GM12865 (cell line): ENCODE measurements at regions not wholly inside any gene's neighbourhood (a gene's known extent, or its start where the extent isn't known, plus 50 kb on each side); places are given as distances from the start of the nearest gene placed in this dataset.
"Not testable (repeated sequence)": the region's sequence is repeated elsewhere in the genome, so short reads cannot be mapped to it uniquely, and the experiment has no call there.

ENCODE experiments used
- DNase-seq: peaks from one replicate; pipeline ENCODE4 v3.0.0; 2010; ENCODE audit warnings: low read depth
- H3K4me3 ChIP-seq: 2 replicates; pipeline ENCODE4 v1.5.1; 2011; ENCODE audit warnings: mild to moderate bottlenecking, low read depth, low read length, control low read depth
- TF ChIP-seq, protein P1 (sequence below): IDR thresholded peaks from 2 replicates; pipeline ENCODE4 v1.5.1; 2011; ENCODE audit warnings: low read length, control low read depth, low read depth, inconsistent platforms; ENCODE audit not compliant: insufficient read depth; ENCODE audit errors: missing control alignments

DNA sequence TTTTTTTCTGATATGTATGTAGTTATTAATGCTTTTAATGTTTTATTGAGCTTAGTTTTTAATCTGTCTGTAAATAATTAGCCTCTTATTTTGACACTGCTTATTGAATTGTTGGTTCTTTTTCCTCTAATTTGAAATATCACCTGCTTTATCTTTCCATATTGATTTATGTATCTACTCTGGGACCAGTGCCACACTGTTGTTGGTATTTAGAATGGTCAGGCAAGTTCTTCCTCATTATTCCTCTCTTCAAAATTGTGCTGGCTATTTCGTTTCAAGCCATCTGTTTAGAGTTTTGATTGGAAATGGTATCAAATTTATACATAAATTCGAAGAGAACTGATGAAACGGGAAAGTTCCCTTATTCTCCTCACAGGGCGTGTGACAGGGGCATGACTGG lies 96.8 kb upstream of the APP start:
- H3K4me3 ChIP-seq: no peak overlapping the region
- TF ChIP-seq, protein P1, sequence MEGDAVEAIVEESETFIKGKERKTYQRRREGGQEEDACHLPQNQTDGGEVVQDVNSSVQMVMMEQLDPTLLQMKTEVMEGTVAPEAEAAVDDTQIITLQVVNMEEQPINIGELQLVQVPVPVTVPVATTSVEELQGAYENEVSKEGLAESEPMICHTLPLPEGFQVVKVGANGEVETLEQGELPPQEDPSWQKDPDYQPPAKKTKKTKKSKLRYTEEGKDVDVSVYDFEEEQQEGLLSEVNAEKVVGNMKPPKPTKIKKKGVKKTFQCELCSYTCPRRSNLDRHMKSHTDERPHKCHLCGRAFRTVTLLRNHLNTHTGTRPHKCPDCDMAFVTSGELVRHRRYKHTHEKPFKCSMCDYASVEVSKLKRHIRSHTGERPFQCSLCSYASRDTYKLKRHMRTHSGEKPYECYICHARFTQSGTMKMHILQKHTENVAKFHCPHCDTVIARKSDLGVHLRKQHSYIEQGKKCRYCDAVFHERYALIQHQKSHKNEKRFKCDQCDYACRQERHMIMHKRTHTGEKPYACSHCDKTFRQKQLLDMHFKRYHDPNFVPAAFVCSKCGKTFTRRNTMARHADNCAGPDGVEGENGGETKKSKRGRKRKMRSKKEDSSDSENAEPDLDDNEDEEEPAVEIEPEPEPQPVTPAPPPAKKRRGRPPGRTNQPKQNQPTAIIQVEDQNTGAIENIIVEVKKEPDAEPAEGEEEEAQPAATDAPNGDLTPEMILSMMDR: no peak
- DNase-seq: no peak

DNA sequence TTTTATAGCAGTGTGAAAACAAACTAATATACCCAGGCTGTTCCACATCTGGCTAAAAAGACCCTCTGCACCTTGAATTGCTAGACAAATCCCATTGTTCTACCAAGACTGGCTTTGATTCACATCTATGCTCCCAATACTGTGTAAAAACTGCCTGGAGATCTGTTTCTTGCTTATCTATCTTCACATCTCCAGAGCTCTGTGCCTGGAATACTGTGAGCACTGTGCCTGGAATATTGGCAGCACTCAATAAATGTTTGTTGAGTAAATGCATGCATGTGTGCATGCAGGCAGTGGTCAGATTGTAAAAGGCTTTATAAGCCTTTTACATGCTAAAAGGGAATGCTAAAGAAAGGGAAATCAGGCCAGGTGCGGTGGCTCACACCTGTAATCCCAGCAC lies 75.5 kb upstream of the APP start:
- H3K4me3 ChIP-seq: no peak overlapping the region
- DNase-seq: no peak
- TF ChIP-seq, protein P1: no peak

DNA sequence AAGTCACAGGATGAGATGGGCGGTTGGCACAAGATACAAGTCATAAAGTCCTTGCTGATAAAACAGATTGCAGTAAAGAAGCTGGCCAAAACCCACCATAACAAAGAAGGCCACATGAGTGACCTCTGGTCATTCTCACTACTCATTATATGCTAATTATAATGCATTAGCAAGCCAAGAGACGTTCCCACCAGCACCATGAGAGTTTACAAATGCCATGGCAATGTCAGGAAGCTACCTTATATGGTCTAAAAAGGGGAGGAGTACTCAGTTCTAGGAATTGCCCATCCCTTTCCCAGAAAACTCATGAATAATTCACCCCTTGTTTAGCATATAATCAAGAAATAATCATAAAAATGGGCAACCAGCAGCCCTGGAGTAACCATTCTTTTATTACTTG lies 74.9 kb upstream of the APP start:
- no peak overlapping the region for H3K4me3 ChIP-seq
- no peak for DNase-seq
- TF ChIP-seq, protein P1: no peak

DNA sequence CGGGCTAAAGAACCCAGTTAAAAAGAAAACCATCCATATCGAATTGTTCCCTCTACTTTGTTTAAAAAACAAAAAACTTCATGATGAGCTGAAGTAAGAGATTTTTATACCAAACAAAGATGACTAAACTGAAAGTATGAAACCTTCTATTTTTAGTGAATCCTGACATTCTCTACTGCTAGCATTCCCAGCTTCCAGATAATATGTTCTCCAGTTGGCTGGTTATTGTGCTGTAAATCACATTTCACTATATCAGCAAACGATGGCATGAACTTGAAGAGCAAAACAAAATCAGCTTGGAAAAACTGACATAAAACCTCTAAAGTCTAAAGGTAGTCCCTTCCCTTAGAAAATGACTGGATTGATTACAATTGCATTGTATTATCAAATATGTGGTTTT lies 68.1 kb upstream of the APP start:
- TF ChIP-seq, protein P1: no peak
- DNase-seq: no peak
- H3K4me3 ChIP-seq: no peak overlapping the region

DNA sequence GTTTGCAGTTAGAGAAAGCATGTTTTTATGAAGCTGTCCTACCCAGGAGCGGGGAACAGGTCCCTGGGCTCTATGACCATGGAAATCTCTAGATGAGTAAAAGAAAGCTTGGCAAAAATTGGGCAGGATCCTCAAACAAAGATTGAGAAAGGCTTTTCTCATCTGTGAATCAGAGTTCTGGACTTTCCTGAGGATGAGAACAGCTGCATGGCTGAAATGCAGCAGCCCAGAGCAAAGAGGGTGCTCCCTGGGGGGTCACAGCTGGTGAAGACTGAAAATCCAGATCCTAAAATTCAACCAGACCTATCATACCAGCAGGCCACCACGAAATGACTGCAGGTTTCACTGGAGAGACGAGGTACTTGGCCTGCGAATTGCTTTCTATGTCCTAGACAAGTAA lies 65.7 kb upstream of the APP start:
- TF ChIP-seq, protein P1: no peak
- DNase-seq: no peak
- H3K4me3 ChIP-seq: no peak overlapping the region

DNA sequence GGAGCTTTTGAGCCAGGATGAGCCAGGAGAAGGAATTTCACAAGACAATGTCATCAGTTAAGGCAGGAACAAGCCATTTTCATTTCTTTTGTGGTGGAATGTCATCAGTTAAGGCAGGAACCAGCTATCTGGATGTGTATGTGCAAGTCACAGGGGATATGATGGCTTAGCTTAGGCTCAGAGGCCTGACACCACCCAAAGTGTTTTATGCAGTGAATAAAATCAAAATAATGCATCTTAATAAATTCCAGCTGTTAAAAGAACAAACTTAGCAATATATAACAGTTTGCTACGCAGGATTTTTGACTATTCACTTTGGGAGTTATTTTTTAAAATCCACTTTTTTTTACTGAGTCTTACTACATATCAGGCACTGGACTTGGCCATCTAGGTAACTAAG lies 62.7 kb upstream of the APP start:
- H3K4me3 ChIP-seq, DNase-seq: not testable (repeated sequence)

DNA sequence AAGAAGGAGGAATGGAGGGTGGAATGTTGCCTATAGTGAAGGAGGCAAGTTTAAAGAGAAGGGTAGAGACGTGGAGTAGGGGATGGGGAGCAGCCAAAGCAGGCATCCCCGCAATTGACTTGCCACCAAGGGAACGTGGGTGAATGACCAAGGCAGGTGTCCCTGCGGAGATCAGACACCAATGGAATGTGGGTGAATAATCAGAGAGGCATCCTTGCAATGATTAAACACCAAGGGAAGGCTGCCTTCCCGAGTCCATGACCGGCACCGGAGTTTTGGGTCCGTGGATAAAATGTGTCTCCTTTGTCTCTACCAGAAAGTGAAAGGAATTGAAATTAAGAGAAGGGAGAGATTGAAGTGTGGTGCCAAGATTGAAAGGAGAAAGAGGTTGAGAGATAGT lies 61.9 kb upstream of the APP start:
- not testable (repeated sequence) for DNase-seq, H3K4me3 ChIP-seq

DNA sequence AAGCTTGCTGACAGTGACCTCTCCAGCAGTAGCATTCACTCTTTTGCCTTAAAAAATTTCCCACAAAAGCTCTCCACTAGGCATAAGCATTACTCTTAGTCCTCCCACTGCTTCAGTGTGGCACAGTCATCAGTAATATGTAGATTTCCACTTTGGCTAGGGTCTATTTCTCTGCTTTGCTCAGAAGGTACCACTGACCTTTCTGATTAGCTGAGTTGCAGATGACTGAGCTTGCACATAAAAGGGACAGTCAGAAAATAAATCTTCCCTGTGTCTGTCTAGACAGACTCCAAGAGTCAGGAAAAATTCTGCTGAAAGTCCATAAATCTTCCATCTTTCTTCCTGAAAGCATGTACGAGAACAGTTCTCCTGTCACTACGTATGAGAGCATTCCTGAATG lies 56.6 kb upstream of the APP start:
- no peak for DNase-seq
- no peak overlapping the region for H3K4me3 ChIP-seq
- TF ChIP-seq, protein P1: no peak
